ENCODE measurements at regions not wholly inside any gene's neighbourhood (a gene's known extent, or its start where the extent isn't known, plus 50 kb on each side); places are given as distances from the start of the nearest gene placed in this dataset.

DNA sequence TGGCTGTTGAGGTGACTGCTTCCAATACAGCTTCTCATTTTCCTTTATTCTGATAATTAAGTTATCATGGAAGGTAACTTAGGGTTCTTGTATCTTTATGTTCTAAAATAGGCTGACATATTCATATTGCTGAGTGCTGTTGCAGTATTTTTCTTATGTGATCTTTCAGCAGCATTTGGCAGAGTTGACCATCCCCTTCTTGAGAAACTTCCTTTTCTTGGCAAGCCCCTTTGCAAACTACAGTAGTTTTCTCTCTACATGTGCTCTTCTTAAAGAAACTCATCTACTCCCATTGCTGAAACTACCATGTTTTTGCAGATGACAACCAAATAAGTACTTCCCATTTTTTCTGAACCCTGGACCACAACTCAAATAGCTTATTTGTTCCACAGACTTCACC, 476.5 kb upstream of the TRIB2 start:
- TF ChIP-seq POLR2A (IDR thresholded peaks at IDR 0.05; ENCODE audit: low read depth, low read length) (no peak), POLR2AphosphoS5 (IDR thresholded peaks at IDR 0.05; ENCODE audit: low read depth, low read length) (no peak), TAF1 (IDR thresholded peaks at IDR 0.05; ENCODE audit: borderline replicate concordance, low read depth, low read length) (no peak)
